ENCODE measurements at regions not wholly inside any gene's neighbourhood (a gene's known extent, or its start where the extent isn't known, plus 50 kb on each side); places are given as distances from the start of the nearest gene placed in this dataset.

GRCh38 chr4:167613381-167613780 lies 379.1 kb upstream of the SPOCK3 start:
- WGBS (ENCODE audit: low lambda C conversion rate): under 1% methylated on average over 3 of the region's 3 CpGs
- POLR2A ChIA-PET: no interaction called here
- intact Hi-C loops (cut with micrococcal nuclease; ENCODE audit: unreplicated experiment): no loop called here

GRCh38 chr4:167614866-167615265 lies 380.6 kb upstream of the SPOCK3 start:
- no peak overlapping the region for H2AFZ ChIP-seq (ENCODE audit: low read length)
- no peaks in the 10 kb centered on the region for H3K36me3 ChIP-seq (replicated peaks in 1 of 2; ENCODE audit: control insufficient read depth in 1 of 2, insufficient read depth in 2 of 2, low read length in 2 of 2)
- no peaks in the 10 kb centered on the region for H3K27me3 ChIP-seq (ENCODE audit: control insufficient read depth in 1 of 2, insufficient read depth in 2 of 2, low read length in 2 of 2)
- 0% methylated on average over 3 of the region's 3 CpGs for WGBS (ENCODE audit: low lambda C conversion rate)
- no peaks in the 10 kb centered on the region for H3K4me1 ChIP-seq (ENCODE audit: insufficient read depth, low read length)
- H3K9ac ChIP-seq (ENCODE audit: insufficient read depth, low read depth, low read length): no peak overlapping the region
- no peak overlapping the region for H3K27ac ChIP-seq (ENCODE audit: extremely low read length, insufficient read depth, low read length)
- in situ Hi-C loops (cut with HindIII; ENCODE audit: extremely low pct_ligation_motif_present, low pct_unique_long_range_greater_than_20kb): no loop called here
- ATAC-seq (no peak), FAIRE-seq (no peak), DNase-seq (ENCODE audit: low spot score) (no peak)
- no TSS peak for BruUV-seq (replicated peaks)
- no peak overlapping the region for H3K4me3 ChIP-seq (replicated peaks in 1 of 3; ENCODE audit: insufficient read depth in 1 of 3, low read depth in 2 of 3, low read length in 3 of 3)
- ChIA-PET POLR2A (no interaction called here), CTCF (ENCODE audit: low intra/inter-chr PET ratio, low total read pairs) (no interaction called here)
- TF ChIP-seq SMC3 (IDR thresholded peaks at IDR 0.05; ENCODE audit: low read length): no peak
- no peak for TF ChIP-seq CCAR2 (optimal IDR thresholded peaks at IDR 0.05; ENCODE audit: low read depth, low read length)
- TF ChIP-seq ZBTB4 (CRISPR knock-in tag; IDR thresholded peaks at IDR 0.05; ENCODE audit: borderline replicate concordance): no peak
- no peak for TF ChIP-seq CREB3 (CRISPR knock-in tag; IDR thresholded peaks at IDR 0.05)
- TF ChIP-seq HNF4A (CRISPR knock-in tag; IDR thresholded peaks at IDR 0.05): no peak
- no peaks in the 10 kb centered on the region for H3K79me2 ChIP-seq (ENCODE audit: insufficient read depth, low read length)
- intact Hi-C loops (cut with micrococcal nuclease; ENCODE audit: unreplicated experiment): no loop called here
- H3K4me2 ChIP-seq (ENCODE audit: low read depth, low read length): no peak overlapping the region
- peaks cover 44% of the 10 kb centered on the region for H3K9me3 ChIP-seq (ENCODE audit: low read length)
- H4K20me1 ChIP-seq (ENCODE audit: insufficient read depth, low read length): no peaks in the 10 kb centered on the region

More at GRCh38 chr4:167613381-167613780, 379.1 kb upstream of the SPOCK3 start:
- H2AFZ ChIP-seq (ENCODE audit: low read length): no peak overlapping the region
- in situ Hi-C loops (cut with HindIII; ENCODE audit: extremely low pct_ligation_motif_present, low pct_unique_long_range_greater_than_20kb): no loop called here
- H4K20me1 ChIP-seq (ENCODE audit: insufficient read depth, low read length): no peaks in the 10 kb centered on the region
- FAIRE-seq: no peak
- no peak overlapping the region for H3K27ac ChIP-seq (ENCODE audit: extremely low read length, insufficient read depth, low read length)
- H3K36me3 ChIP-seq (replicated peaks in 1 of 2; ENCODE audit: control insufficient read depth in 1 of 2, insufficient read depth in 2 of 2, low read length in 2 of 2): no peaks in the 10 kb centered on the region
- ATAC-seq: no peak
- no peak overlapping the region for H3K4me2 ChIP-seq (ENCODE audit: low read depth, low read length)
- TF ChIP-seq CREBL2 (CRISPR knock-in tag; IDR thresholded peaks at IDR 0.05; ENCODE audit: borderline replicate concordance) (no peak), PRMT3 (CRISPR knock-in tag; IDR thresholded peaks at IDR 0.05; ENCODE audit: borderline replicate concordance, low read depth) (no peak), TSC22D2 (CRISPR knock-in tag; IDR thresholded peaks at IDR 0.05; ENCODE audit: borderline replicate concordance) (no peak), RBM39 (IDR thresholded peaks at IDR 0.05; ENCODE audit: low read depth, low read length, poor library complexity, severe bottlenecking) (no peak), ZNF616 (CRISPR knock-in tag; IDR thresholded peaks at IDR 0.05; ENCODE audit: low read depth) (no peak)
- H3K79me2 ChIP-seq (ENCODE audit: insufficient read depth, low read length): no peaks in the 10 kb centered on the region
- peaks cover 37% of the 10 kb centered on the region for H3K9me3 ChIP-seq (ENCODE audit: low read length)
- no peak for DNase-seq (ENCODE audit: low spot score)
- BruUV-seq (replicated peaks): no TSS peak
- CTCF ChIA-PET (ENCODE audit: low intra/inter-chr PET ratio, low total read pairs): no interaction called here
- H3K4me3 ChIP-seq (replicated peaks in 1 of 3; ENCODE audit: insufficient read depth in 1 of 3, low read depth in 2 of 3, low read length in 3 of 3): no peak overlapping the region
- H3K27me3 ChIP-seq (ENCODE audit: control insufficient read depth in 1 of 2, insufficient read depth in 2 of 2, low read length in 2 of 2): no peaks in the 10 kb centered on the region
- no peak overlapping the region for H3K9ac ChIP-seq (ENCODE audit: insufficient read depth, low read depth, low read length)
- no peaks in the 10 kb centered on the region for H3K4me1 ChIP-seq (ENCODE audit: insufficient read depth, low read length)

All from HepG2 (cell line).